ENCODE measurements at regions not wholly inside any gene's neighbourhood (a gene's known extent, or its start where the extent isn't known, plus 50 kb on each side); places are given as distances from the start of the nearest gene placed in this dataset.

DNA sequence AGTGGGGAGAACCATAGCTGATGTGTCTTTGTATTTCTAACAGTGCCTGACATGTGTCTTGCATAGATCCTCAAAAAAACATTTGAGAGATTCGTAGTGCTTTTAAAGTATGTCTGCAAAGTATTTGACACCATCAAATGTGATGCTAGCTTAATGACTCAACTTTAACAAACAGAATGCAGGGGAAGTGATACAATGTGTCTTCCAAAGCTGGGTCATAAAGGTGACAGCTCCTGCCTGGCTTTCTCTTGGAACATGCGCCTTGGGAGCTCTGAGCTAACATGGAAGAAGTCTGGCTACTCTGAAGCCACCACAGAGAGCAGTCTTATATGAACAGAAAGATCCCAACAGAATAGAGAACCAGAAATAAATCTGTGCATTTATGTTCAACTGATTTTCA is 78.2 kb downstream of the C1D start (continued):
- TF ChIP-seq, protein P1, sequence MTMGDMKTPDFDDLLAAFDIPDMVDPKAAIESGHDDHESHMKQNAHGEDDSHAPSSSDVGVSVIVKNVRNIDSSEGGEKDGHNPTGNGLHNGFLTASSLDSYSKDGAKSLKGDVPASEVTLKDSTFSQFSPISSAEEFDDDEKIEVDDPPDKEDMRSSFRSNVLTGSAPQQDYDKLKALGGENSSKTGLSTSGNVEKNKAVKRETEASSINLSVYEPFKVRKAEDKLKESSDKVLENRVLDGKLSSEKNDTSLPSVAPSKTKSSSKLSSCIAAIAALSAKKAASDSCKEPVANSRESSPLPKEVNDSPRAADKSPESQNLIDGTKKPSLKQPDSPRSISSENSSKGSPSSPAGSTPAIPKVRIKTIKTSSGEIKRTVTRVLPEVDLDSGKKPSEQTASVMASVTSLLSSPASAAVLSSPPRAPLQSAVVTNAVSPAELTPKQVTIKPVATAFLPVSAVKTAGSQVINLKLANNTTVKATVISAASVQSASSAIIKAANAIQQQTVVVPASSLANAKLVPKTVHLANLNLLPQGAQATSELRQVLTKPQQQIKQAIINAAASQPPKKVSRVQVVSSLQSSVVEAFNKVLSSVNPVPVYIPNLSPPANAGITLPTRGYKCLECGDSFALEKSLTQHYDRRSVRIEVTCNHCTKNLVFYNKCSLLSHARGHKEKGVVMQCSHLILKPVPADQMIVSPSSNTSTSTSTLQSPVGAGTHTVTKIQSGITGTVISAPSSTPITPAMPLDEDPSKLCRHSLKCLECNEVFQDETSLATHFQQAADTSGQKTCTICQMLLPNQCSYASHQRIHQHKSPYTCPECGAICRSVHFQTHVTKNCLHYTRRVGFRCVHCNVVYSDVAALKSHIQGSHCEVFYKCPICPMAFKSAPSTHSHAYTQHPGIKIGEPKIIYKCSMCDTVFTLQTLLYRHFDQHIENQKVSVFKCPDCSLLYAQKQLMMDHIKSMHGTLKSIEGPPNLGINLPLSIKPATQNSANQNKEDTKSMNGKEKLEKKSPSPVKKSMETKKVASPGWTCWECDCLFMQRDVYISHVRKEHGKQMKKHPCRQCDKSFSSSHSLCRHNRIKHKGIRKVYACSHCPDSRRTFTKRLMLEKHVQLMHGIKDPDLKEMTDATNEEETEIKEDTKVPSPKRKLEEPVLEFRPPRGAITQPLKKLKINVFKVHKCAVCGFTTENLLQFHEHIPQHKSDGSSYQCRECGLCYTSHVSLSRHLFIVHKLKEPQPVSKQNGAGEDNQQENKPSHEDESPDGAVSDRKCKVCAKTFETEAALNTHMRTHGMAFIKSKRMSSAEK (CRISPR knock-in tag; IDR thresholded peaks at IDR 0.05; ENCODE audit: borderline replicate concordance), result no peak

GRCh38 chr2:67985586-67985985 is 77.2 kb downstream of the C1D start:
- no peaks in the 10 kb centered on the region for H3K4me1 Mint-ChIP-seq
- H3K27ac Mint-ChIP-seq, result no peak overlapping the region
- H3K9me3 Mint-ChIP-seq, result peaks cover 14% of the 10 kb centered on the region
- ChIA-PET POLR2A (no interaction called here), CTCF (no interaction called here)
- no peak for TF ChIP-seq ZNF317 (CRISPR knock-in tag; IDR thresholded peaks at IDR 0.05; ENCODE audit: borderline replicate concordance, low read depth)
- no peak for TF ChIP-seq PRRX2 (CRISPR knock-in tag; IDR thresholded peaks at IDR 0.05)
- no peak for TF ChIP-seq CREB1 (CRISPR knock-in tag; IDR thresholded peaks at IDR 0.05)
- no peak for TF ChIP-seq NFYB (CRISPR knock-in tag; conservative IDR thresholded peaks at IDR 0.05; ENCODE audit: low read depth)
- TF ChIP-seq GRHL2 (CRISPR knock-in tag; IDR thresholded peaks at IDR 0.05; ENCODE audit: insufficient replicate concordance, severe bottlenecking), result no peak
- no peak for TF ChIP-seq GTF2I (CRISPR knock-in tag; conservative IDR thresholded peaks at IDR 0.05)
- TF ChIP-seq KAT7 (CRISPR knock-in tag; IDR thresholded peaks at IDR 0.05; ENCODE audit: borderline replicate concordance), result no peak
- ATAC-seq (no peak), DNase-seq (ENCODE audit: low spot score) (no peak)
- no peak overlapping the region for H3K4me3 Mint-ChIP-seq
- peaks cover 4% of the 10 kb centered on the region for H3K27me3 Mint-ChIP-seq (ENCODE audit: low read depth)
- H3K36me3 Mint-ChIP-seq, result peaks cover 5% of the 10 kb centered on the region

- Mint-ChIP-seq H3K27ac (no peak overlapping the region), H3K9me3 (peaks cover 14% of the 10 kb centered on the region), H3K4me3 (no peak overlapping the region), H3K4me1 (no peaks in the 10 kb centered on the region), H3K27me3 (ENCODE audit: low read depth) (peaks cover 3% of the 10 kb centered on the region), H3K36me3 (peaks cover 4% of the 10 kb centered on the region)
- DNase-seq (ENCODE audit: low spot score), result no peak
- TF ChIP-seq GABPB1 (CRISPR knock-in tag; IDR thresholded peaks at IDR 0.05) (no peak), MAX (CRISPR knock-in tag; IDR thresholded peaks at IDR 0.05) (no peak), NR3C1 (CRISPR knock-in tag; conservative IDR thresholded peaks at IDR 0.05; ENCODE audit: low read depth) (no peak), JAZF1 (CRISPR knock-in tag; IDR thresholded peaks at IDR 0.05) (no peak), SOX15 (CRISPR knock-in tag; IDR thresholded peaks at IDR 0.05) (no peak), ESRRA (CRISPR knock-in tag; IDR thresholded peaks at IDR 0.05; ENCODE audit: borderline replicate concordance) (no peak), PRDM15 (CRISPR knock-in tag; IDR thresholded peaks at IDR 0.05) (no peak), ZNF219 (CRISPR knock-in tag; IDR thresholded peaks at IDR 0.05; ENCODE audit: borderline replicate concordance) (no peak), EMX1 (CRISPR knock-in tag; IDR thresholded peaks at IDR 0.05) (no peak), SMAD4 (CRISPR knock-in tag; IDR thresholded peaks at IDR 0.05) (no peak), ZNF138 (CRISPR knock-in tag; conservative IDR thresholded peaks at IDR 0.05) (no peak), CREB1 (CRISPR knock-in tag; IDR thresholded peaks at IDR 0.05) (no peak), CREM (CRISPR knock-in tag; IDR thresholded peaks at IDR 0.05) (no peak), ZNF317 (CRISPR knock-in tag; IDR thresholded peaks at IDR 0.05; ENCODE audit: borderline replicate concordance, low read depth) (no peak), GTF2I (CRISPR knock-in tag; conservative IDR thresholded peaks at IDR 0.05) (no peak), ZNF232 (CRISPR knock-in tag; IDR thresholded peaks at IDR 0.05) (no peak), FOXK1 (CRISPR knock-in tag; IDR thresholded peaks at IDR 0.05) (no peak)
- TF ChIP-seq, protein P1 (CRISPR knock-in tag; IDR thresholded peaks at IDR 0.05; ENCODE audit: borderline replicate concordance), result no peak
- ATAC-seq, result no peak
- POLR2A ChIA-PET, result no interaction called here
- CTCF ChIA-PET, result no interaction called here
These were observed 76.5 kb downstream of the C1D start for GRCh38 chr2:67986258-67986657.
